Large intestine (tissue), 3 donors: ENCODE measurements at regions not wholly inside any gene's neighbourhood (a gene's known extent, or its start where the extent isn't known, plus 50 kb on each side); places are given as distances from the start of the nearest gene placed in this dataset.
"Not testable (repeated sequence)": the region's sequence is repeated elsewhere in the genome, so short reads cannot be mapped to it uniquely, and the experiment has no call there.

Source experiments
- DNase-seq, 2 donors: peaks; one replicate each; pipeline versions ENCODE4 v3.0.0 to v3.0.0-alpha.2; 2013
- H3K27ac ChIP-seq: one replicate; pipeline ENCODE4 v1.5.1; 2013; ENCODE audit warnings: low read length
- H3K27me3 ChIP-seq: 2 replicates; pipeline ENCODE4 v1.6.1; 2013; ENCODE audit warnings: low read length; ENCODE audit not compliant: control insufficient read depth, insufficient read depth
- H3K36me3 ChIP-seq: 2 replicates; pipeline ENCODE4 v1.6.1; 2013; ENCODE audit warnings: low read length; ENCODE audit not compliant: control insufficient read depth, insufficient read depth
- H3K4me1 ChIP-seq: one replicate; pipeline ENCODE4 v1.6.1; 2013; ENCODE audit warnings: low read length; ENCODE audit not compliant: control insufficient read depth, insufficient read depth
- H3K4me3 ChIP-seq: one replicate; pipeline ENCODE4 v1.5.1; 2013; ENCODE audit warnings: low read length
- H3K9me3 ChIP-seq: one replicate; pipeline ENCODE4 v1.6.1; 2013; ENCODE audit warnings: mild to moderate bottlenecking, low read depth, low read length, moderate library complexity; ENCODE audit not compliant: control insufficient read depth
- WGBS: methylation state at CpG from one replicate; pipeline ENCODE4 v1.1.5; 2013; ENCODE audit warnings: low lambda C conversion rate; ENCODE audit not compliant: insufficient coverage; 5-methylcytosine and 5-hydroxymethylcytosine counted together

DNA sequence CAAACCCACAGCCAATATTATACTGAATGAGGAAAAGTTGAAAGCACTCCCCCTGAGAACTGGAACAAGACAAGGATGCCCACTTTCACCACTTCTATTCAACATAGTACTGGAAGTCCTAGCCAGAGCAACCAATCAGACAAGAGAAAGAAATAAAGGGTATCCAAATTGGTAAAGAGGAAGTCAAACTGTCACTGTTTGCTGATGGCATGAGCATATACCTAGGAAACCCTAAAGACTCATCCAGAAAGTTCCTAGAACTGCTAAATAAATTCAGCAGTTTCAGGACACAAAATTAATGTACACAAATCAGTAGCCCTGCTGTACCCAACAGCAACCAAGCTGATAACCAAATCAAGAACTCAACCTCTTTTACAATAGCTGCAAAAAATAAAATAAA is 220.0 kb downstream of the SYK start:
- H3K27ac ChIP-seq, H3K36me3 ChIP-seq, H3K4me1 ChIP-seq, DNase-seq, H3K27me3 ChIP-seq, H3K9me3 ChIP-seq, H3K4me3 ChIP-seq: not testable (repeated sequence)

GRCh38 chr9:91023741-91024140 is 222.1 kb downstream of the SYK start:
- peaks cover 2% of the 10 kb centered on the region for H3K9me3 ChIP-seq
- no peaks in the 10 kb centered on the region for H3K36me3 ChIP-seq
- WGBS = no CpG with 5 or more reads among the region's 5 CpGs
- no peak overlapping the region for H3K4me3 ChIP-seq
- H3K27ac ChIP-seq = no peak overlapping the region
- H3K27me3 ChIP-seq = no peaks in the 10 kb centered on the region
- H3K4me1 ChIP-seq = no peaks in the 10 kb centered on the region
- no peak for DNase-seq

DNA sequence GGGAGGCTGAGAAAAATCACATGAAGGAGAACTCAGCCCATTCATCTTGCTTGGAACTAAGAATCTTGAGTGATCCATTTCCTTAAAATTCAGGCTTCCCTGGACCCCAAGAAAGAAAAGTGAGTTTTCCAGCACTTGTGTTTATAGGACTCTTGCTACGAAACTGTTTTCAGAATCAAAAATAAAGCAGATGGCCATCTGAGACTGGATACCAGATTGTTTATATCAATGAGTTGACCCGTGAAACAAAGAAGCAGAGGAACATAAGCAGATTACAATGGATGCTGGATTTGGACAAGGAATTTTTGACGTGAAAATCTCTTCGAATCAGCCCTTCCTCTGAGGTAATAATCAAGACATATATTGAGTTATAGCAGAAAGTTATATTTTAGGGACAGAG is 223.2 kb downstream of the SYK start:
- no peak overlapping the region for H3K4me3 ChIP-seq
- H3K36me3 ChIP-seq = no peaks in the 10 kb centered on the region
- no peaks in the 10 kb centered on the region for H3K27me3 ChIP-seq
- WGBS = 75% methylated on average over 1 of the region's 4 CpGs
- no peak for DNase-seq
- no peak overlapping the region for H3K27ac ChIP-seq
- H3K4me1 ChIP-seq = no peaks in the 10 kb centered on the region
- H3K9me3 ChIP-seq = no peaks in the 10 kb centered on the region

DNA sequence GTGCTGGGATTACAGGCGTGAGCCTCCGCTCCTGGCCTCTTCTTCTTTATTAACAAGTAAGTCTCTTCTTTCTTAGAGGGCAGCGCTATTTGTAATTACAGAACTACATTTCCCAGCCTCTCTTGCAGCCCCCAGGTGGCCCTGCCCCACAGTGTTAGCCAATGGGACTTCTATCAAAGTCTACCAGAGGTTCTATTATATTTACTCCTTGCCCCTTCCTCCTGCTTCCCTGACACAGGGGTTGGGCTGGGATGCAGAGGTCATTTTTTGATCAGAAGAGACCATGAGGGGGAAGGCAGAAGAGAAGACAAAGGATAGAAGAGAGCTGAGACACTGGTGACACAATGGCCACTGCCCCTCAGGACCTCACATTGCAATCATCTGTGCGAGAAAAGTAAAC is 224.2 kb downstream of the SYK start:
- H3K9me3 ChIP-seq = no peaks in the 10 kb centered on the region
- no peak overlapping the region for H3K4me3 ChIP-seq
- H3K4me1 ChIP-seq = no peaks in the 10 kb centered on the region
- no peak for DNase-seq
- no peaks in the 10 kb centered on the region for H3K36me3 ChIP-seq
- no peak overlapping the region for H3K27ac ChIP-seq
- no peaks in the 10 kb centered on the region for H3K27me3 ChIP-seq
- 93% methylated on average over 3 of the region's 4 CpGs for WGBS

DNA sequence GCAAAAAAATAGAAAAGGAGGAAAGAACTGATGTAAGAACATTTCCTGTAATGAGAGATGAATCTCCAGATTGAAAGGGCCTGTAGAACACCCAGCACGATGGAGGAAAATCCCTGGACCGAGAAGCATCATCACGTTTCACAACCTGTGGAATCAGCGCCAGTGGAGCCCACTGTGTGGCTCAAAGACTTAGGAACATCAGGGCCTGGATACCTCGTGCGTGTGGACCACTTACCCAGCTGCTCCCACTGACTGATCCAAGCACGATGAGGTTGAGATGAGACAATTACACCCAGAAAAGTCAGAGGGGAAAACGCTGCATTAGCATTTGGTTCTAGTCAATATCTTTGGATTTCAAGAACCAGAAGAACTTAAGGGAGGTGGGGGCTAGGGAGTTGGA is 224.6 kb downstream of the SYK start:
- no peak overlapping the region for H3K4me3 ChIP-seq
- H3K27ac ChIP-seq = no peak overlapping the region
- H3K4me1 ChIP-seq = no peaks in the 10 kb centered on the region
- no peaks in the 10 kb centered on the region for H3K27me3 ChIP-seq
- no peaks in the 10 kb centered on the region for H3K9me3 ChIP-seq
- H3K36me3 ChIP-seq = no peaks in the 10 kb centered on the region
- WGBS = no CpG with 5 or more reads among the region's 8 CpGs
- no peak for DNase-seq

DNA sequence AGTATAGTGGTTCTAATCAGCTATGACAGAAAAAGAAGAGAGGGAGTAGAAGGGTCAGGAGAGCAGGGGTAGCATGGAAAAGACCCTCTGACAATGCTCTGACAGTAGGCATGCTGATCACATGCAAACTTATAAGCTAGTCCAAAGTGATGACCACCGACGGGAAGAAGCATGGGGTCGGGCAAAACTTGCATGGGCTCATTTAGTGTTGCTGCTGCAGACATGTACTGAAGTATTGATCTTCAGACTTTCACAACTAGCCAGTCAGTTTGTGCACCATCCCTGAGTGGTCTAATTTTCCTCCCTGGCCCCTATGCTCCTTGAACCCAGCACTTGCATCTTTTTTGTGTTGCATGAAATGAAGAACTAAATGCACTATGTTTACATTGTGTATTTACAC is 225.4 kb downstream of the SYK start:
- no peaks in the 10 kb centered on the region for H3K27me3 ChIP-seq
- no peak overlapping the region for H3K4me3 ChIP-seq
- no peaks in the 10 kb centered on the region for H3K4me1 ChIP-seq
- no peak overlapping the region for H3K27ac ChIP-seq
- no peaks in the 10 kb centered on the region for H3K36me3 ChIP-seq
- no peak for DNase-seq
- no CpG with 5 or more reads among the region's 3 CpGs for WGBS
- no peaks in the 10 kb centered on the region for H3K9me3 ChIP-seq

DNA sequence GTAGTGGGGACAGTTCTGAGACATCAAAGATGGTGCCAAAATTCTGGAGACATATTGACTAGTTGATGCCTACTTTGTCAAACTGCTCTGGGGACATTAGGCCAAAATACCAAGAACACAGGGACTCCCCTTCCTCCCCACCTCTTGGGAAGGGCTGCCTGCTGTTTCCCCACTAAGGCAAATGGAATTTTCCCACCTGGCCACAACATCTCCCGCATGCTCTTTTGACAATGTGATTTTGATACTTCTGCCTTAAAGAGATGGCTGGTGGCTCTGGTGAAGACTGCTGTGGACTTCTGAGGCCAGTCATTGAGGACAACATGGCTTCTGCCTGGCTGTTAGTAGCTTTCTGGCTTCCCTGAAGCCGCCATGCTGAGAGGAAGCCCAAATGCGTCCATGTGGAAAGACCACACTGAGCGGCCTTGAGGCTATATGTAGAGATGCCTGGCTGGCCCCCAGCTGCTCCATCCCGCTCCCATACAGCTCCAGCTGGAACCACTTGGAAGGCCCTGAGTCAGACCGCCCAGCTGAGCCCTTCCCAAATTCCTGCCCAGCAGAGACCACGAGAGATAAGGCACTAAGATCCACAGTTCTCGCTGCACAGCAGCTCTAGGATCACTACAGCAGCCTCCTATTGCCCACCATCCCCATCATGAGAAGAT is 226.7 kb downstream of the SYK start:
- no CpG with 5 or more reads among the region's 8 CpGs for WGBS
- no peaks in the 10 kb centered on the region for H3K4me1 ChIP-seq
- H3K9me3 ChIP-seq = no peaks in the 10 kb centered on the region
- H3K27ac ChIP-seq = no peak overlapping the region
- no peak for DNase-seq
- no peaks in the 10 kb centered on the region for H3K27me3 ChIP-seq
- H3K36me3 ChIP-seq = no peaks in the 10 kb centered on the region
- H3K4me3 ChIP-seq = no peak overlapping the region

- no CpG with 5 or more reads among the region's 18 CpGs for WGBS
These were observed 228.2 kb downstream of the SYK start for GRCh38 chr9:91029650-91030361.

GRCh38 chr9:91032121-91032531 is 230.5 kb downstream of the SYK start:
- no peak for DNase-seq
- H3K9me3 ChIP-seq = no peaks in the 10 kb centered on the region
- H3K27me3 ChIP-seq = no peaks in the 10 kb centered on the region
- no CpG with 5 or more reads among the region's 7 CpGs for WGBS
- no peaks in the 10 kb centered on the region for H3K36me3 ChIP-seq
- peaks cover 5% of the 10 kb centered on the region for H3K4me1 ChIP-seq
- H3K4me3 ChIP-seq = no peak overlapping the region
- no peak overlapping the region for H3K27ac ChIP-seq

More at GRCh38 chr9:91029650-91030361, 228.2 kb downstream of the SYK start:
- no peaks in the 10 kb centered on the region for H3K27me3 ChIP-seq
- DNase-seq = no peak
- H3K9me3 ChIP-seq = no peaks in the 10 kb centered on the region
- H3K27ac ChIP-seq = no peak overlapping the region
- H3K4me1 ChIP-seq = no peaks in the 10 kb centered on the region
- no peak overlapping the region for H3K4me3 ChIP-seq
- H3K36me3 ChIP-seq = no peaks in the 10 kb centered on the region

- DNase-seq = no peak
- H3K4me1 ChIP-seq = peaks cover 15% of the 10 kb centered on the region
- H3K27me3 ChIP-seq = no peaks in the 10 kb centered on the region
- no peaks in the 10 kb centered on the region for H3K36me3 ChIP-seq
- no peaks in the 10 kb centered on the region for H3K9me3 ChIP-seq
- H3K27ac ChIP-seq = no peak overlapping the region
- WGBS = no CpG with 5 or more reads among the region's 5 CpGs
- H3K4me3 ChIP-seq = no peak overlapping the region
These were observed 231.7 kb downstream of the SYK start for GRCh38 chr9:91033270-91033669.

- H3K27me3 ChIP-seq = no peaks in the 10 kb centered on the region
- H3K4me3 ChIP-seq = no peak overlapping the region
- no CpG with 5 or more reads among the region's 3 CpGs for WGBS
- H3K36me3 ChIP-seq = no peaks in the 10 kb centered on the region
- DNase-seq = no peak
- peaks cover 18% of the 10 kb centered on the region for H3K4me1 ChIP-seq
- no peaks in the 10 kb centered on the region for H3K9me3 ChIP-seq
- H3K27ac ChIP-seq = no peak overlapping the region
These were observed 232.2 kb downstream of the SYK start for GRCh38 chr9:91033797-91034196.
